GM23248 (cell line): ENCODE measurements at regions not wholly inside any gene's neighbourhood (a gene's known extent, or its start where the extent isn't known, plus 50 kb on each side); places are given as distances from the start of the nearest gene placed in this dataset.

Experiments
- EZH2 ChIP-seq: fragments of 200-600 bp; sonication (generic); IDR thresholded peaks from 2 replicates; pipeline ENCODE4 v1.6.1; 2018; ENCODE audit warnings: antibody characterized with exemption, mild to moderate bottlenecking; ENCODE audit not compliant: insufficient read depth, poor library complexity, severe bottlenecking
- EZH2phosphoT487 ChIP-seq: fragments of 200-600 bp; sonication (generic); IDR thresholded peaks from 2 replicates; pipeline ENCODE4 v1.6.1; 2018; ENCODE audit warnings: antibody characterized with exemption, moderate library complexity, mild to moderate bottlenecking, low read depth; ENCODE audit not compliant: insufficient read depth

DNA sequence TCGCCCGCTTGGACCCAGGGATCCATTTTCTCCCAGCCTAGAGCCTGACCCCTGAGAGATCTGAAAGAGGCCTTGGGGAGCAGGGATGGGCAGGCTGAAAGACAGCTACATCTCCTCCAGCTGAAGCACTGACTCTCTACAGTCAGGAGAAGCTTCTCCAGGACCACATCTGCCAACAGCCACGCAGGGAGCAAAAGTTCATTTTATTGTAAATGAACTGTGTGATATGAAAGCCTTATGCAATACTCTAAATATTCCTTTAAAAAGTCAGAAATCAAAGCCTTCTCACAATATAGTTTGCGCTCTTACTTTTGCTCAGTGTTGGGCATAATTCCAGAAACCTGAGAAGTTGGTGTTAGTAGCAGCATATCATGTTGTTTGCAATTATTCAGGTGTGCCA, 428.9 kb upstream of the RAB6C start:
- no peak for TF ChIP-seq EZH2
- TF ChIP-seq EZH2phosphoT487 = no peak
